SK-N-SH treated with all-trans-retinoic acid at 6 μM for 48 hours (cell line): ENCODE measurements at regions not wholly inside any gene's neighbourhood (a gene's known extent, or its start where the extent isn't known, plus 50 kb on each side); places are given as distances from the start of the nearest gene placed in this dataset.

Experiments
- SNAI2 ChIP-seq: fragments of 250-450 bp; sonication (Bioruptor Pico); IDR thresholded peaks from 2 replicates; pipeline ENCODE4 v1.5.0; 2020; ENCODE audit warnings: mild to moderate bottlenecking, moderate library complexity
- ZC3H10 ChIP-seq: fragments of 250-450 bp; sonication (Bioruptor Pico); IDR thresholded peaks from 2 replicates; pipeline ENCODE4 v1.5.1; 2021; ENCODE audit warnings: mild to moderate bottlenecking, moderate library complexity

DNA sequence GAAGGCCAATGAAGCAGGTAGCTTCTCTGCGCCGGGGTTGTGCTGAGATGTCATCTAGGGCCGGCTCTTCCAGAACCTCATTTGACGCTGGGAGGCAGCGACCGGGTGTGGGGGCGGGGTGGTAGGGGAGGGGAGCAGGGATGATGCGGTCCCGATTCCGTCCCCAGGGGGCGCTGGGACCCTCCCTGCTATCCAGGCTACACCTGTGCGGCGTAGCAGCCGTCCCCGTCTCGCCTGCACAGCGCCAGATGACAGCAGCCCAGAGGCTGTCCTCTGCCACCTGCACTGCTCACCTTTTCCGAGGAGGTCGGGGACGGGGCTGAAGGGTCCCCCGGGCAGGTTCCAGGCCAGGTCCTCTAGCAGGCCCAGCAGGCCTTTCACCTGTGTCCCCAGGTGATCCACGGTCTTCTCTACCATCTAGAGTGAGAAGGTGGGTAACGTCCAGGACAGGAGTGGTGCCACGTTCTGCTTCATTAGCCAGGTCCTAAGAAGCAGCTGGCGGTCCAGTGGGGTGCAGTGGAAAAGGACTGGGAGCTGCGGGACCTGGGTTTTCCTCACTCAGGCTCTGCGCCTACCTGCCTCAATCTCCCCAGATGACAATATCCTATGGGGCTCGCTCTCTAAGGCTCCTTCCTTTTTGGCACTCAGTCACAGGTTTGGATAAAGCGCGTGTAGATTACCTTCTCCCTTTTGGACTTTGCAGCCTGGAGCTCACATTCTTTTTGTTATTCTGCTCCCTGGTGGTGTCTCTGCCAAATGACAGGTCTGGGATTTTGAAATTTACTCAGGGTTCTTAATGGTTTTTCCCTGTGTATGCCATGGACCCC lies 56.0 kb upstream of the RAB6C start:
- TF ChIP-seq ZC3H10 (CRISPR knock-in tag) (no peak), SNAI2 (no peak)
